NCI-H524 (cell line): ENCODE measurements at regions not wholly inside any gene's neighbourhood (a gene's known extent, or its start where the extent isn't known, plus 50 kb on each side); places are given as distances from the start of the nearest gene placed in this dataset.
"Not testable (repeated sequence)": the region's sequence is repeated elsewhere in the genome, so short reads cannot be mapped to it uniquely, and the experiment has no call there.

Experiments used
- DNase-seq, 2 experiments: peaks; one replicate each; lab custom pipeline; 2025; lab: John Stamatoyannopoulos, UW

- no peak for DNase-seq
Measured at GRCh38 chr10:118805146-118805545, 50.4 kb upstream of the CACUL1 start.

DNA sequence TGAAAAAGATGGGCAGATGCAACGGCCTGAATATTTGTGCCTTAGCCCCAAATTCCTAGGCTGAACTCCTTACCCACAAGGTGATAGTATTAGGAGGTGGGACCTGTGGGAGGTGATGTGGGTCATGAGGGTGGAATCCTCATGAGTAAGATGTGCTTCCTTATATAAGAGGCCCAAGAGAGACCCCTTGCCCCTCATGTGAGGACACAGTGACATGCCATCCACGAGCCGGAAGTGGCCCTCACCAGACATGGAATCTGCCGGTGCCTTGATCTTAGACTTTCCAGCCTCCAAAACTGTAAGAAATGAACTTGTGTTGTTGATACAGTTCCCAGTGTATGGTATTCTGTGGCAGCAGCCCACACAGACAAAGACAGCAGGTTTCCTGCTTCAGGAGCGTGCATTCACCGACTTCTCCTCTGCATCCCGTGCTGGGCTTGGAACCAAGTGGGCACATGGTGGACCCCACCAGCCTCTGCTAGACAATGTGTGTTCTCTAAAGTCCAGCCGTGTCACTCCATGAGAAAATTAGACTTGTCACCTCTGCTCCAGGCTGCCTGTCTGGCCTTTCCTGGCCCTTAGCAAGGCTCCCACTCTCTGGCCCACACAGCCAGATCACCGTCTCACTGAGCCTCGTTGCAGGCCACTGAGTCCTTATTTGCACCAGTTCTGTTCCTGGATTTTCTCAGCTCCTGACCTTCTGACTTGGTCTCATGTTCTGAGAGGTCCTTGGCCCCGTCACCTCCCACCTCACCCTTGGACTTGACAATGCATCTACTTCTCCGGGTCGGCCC, 52.9 kb upstream of the CACUL1 start:
- DNase-seq: no peak

DNA sequence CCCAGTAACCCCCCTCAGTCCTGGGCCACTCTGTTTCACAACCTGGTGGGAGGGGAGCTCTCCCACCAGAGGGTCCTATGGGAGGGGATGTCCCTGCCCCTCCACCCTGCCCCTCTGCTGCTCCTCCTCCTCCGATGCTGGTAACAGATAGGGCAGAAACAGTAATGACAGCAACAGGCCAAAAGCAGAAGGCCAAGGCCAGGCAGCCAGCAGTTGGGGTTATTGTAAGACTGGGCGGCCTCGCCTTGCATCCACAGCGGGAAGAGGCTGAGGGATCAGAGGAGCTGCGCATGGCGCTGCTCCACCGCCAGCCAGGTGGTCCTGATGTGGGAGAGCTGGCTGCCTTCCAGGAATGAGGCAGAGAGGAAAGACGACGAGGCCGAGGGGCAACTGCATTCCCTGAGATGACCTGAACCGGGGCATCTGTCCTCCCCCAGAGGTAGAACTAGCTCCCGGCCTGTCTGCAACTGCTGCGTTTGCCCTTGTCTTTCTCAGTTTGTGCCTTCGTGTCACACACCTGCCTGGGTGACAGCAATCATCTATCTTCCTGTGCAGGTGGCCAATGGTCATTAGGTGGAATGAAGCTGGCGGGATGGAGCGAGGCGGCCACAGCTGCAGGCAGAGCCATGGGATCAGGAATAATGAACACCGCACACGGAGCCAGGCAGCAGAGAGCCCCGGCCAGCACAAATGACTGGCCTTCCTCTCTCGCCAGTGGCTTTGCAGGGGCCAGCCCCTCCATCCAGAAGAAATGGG, 54.0 kb upstream of the CACUL1 start:
- DNase-seq: no peak

GRCh38 chr10:118809357-118810220, 54.8 kb upstream of the CACUL1 start:
- DNase-seq: no peak

DNA sequence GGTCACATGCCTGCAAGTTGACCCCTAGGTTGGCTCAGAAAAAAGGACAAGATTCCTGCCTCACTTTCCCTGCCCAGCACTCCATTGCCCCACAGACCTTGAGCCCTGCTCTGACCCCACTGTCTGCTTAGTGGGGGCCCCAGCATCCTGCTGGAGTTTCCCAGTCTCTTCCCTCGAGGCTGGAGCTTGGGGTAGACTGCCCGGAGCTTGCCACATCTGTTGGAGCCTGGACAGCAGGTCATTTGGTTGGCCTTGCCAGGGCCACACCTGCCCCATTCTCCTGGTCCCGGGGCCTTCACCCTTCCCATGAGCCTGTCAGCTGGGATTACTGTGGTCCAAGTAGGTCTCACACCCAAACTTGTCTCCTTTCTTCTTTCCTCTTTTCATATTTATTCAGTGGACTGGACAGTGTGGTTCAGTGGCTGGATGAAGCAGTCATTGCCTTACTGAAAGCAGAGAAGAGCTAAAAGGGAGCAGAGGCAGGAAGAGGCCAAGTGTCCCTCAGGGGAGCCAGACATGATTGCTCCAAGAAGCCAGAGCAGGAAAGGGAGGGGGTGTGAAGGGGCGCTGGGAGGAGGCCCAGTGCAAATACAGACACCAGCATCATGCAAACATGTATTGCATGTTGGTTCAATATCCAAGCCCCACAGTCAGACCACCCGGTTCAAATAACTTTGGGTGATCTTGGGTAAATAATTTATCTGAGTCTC, 56.2 kb upstream of the CACUL1 start:
- no peak for DNase-seq

- no peak for DNase-seq
Measured at GRCh38 chr10:118811675-118812392, 57.1 kb upstream of the CACUL1 start.

DNA sequence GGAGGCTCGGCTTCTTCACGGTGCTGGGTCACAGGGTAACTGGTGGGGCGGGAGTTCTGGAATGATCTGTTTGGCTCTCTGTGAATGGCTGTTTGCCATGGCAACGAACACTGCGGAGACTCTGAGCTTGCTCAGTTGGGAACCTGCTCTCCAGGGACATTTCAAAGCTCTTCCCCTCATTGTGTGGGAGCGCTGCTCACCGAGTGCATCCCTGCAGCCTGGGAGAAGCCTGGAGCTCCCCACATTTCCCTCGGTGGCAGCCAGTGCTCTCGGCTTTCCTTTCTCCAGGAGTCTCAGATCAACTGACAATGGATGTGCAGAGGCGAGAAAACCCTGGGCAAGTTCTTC, 57.6 kb upstream of the CACUL1 start:
- DNase-seq: no peak

GRCh38 chr10:118813001-118813400, 58.2 kb upstream of the CACUL1 start:
- DNase-seq: not testable (repeated sequence)

GRCh38 chr10:118816471-118817168, 61.9 kb upstream of the CACUL1 start:
- DNase-seq: peak in 1 of 2 experiments; percentile 28

GRCh38 chr10:118817328-118818068, 62.7 kb upstream of the CACUL1 start:
- no peak for DNase-seq

DNA sequence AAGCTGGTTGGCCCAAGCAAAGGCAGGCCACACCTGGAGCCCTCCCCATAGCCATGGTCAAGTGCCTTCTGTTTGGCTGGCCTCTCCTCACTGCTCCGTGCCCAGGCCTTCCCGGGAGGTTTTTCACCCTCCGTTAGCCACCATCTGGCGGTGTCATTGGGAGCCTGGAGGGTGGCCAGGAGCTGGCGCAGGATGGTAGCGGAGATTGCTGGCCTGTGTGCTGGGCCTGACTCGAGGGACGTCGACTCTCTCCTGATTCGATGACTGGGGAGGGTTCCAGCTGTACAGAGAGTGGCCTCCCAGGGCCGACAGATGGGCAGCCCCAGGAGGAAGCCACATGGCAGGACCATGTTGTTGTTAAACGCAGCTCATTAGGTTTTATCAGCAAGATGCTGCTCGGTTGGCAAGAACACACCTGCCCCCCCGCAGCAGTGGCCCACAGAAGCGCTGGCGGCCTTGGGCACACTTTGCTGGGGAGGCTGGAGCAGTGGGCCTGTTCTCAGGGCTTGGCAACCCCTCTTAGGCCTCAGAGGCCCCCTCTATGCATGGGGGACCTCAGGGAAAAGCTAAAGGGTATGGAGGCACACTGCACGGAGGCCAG, 64.0 kb upstream of the CACUL1 start:
- DNase-seq: peak; percentile 88 to 93

DNA sequence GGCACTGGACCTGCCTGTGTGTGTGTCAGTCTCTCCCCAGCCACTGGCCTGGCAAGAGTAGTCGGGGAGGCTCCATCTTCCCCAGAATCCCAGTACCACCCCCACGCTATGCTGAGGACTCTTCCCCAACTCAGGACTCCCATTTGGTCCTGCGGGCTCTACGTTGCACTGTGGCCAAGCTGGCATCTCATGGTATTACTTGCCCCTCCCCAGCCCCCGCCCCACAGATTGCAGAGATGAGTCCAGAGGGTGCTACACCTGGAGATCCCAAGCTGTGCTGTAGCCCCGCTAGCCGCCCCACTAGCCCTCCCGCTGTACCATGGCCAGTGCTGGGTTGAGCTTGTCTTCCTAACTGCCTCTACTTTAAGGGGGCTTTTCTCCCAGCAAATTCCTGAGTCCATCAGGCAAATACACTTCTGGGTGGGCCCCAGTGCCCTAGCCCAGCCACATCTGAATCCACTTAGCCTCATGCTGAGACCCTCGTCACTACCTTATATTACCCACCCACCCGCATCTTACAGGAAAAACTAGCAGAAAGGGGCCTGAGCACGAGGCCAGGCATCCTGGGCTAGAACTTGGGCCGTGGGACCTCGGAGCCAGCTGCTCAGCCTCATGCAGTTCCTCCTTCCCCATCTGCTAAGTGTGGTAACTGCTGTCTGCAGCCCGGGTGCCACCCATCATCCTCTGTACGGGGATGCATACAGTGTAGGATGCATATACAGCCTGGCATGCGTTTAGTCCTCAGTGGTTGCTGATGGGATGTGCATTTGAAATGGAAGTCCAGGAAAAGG, 65.8 kb upstream of the CACUL1 start:
- peak in 1 of 2 experiments; percentile 22 for DNase-seq

- DNase-seq: no peak
Measured at GRCh38 chr10:118823256-118823907, 68.6 kb upstream of the CACUL1 start.

- DNase-seq: no peak
Measured at GRCh38 chr10:118827053-118827452, 72.3 kb upstream of the CACUL1 start.

DNA sequence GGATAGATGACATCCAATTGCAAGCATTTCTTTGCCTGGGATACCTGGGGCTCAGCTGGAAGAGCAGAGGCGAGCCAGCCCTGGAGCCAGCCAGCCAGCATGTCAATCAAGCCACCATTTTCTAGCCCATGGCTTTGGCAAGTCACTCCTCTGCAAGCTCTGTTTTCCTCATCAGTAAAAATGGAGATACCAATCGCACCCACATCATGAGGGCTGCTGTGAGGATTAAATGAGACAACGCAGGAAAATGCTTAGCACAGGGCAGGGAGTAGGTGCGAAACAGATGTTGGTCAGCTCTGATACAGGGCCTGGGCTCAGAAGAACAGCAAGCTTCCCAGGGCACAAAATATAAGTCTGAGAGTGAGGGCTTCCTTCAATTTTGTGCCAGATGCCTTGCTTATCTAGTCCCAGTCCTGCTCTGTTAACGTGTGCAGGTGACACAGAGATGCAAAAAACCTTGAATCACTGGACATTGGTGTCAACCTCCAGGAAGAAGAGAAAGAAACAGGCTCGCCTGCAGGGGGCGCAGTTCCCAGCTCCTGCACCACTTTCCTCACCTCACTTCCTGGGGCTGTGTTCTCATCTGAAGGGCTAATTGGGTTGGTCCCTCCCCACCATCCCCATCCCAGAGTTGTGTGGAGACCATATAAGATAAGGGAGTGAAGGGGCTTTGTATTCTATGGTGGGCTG, 72.8 kb upstream of the CACUL1 start:
- DNase-seq: no peak

DNA sequence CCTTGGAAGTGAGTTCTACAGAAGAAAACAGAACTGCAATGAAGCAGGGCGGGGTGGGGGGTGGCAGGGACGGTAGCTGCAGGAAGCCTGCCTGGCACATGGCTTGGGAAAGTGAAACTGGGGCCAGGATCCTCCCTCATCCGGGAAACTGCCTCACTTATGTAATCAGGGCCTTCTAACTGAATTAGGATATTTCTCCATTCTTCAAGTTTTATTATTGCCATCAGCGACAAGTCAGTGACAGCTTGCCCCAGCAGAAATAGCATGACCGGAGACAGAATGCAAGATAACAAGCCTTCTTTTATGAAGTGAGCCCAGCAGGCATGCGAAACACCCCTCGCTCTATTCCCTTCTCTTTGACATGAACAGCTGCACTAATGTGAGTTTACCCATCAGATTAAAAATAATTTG, 77.5 kb upstream of the CACUL1 start:
- peak; percentile 31 to 66 for DNase-seq

DNA sequence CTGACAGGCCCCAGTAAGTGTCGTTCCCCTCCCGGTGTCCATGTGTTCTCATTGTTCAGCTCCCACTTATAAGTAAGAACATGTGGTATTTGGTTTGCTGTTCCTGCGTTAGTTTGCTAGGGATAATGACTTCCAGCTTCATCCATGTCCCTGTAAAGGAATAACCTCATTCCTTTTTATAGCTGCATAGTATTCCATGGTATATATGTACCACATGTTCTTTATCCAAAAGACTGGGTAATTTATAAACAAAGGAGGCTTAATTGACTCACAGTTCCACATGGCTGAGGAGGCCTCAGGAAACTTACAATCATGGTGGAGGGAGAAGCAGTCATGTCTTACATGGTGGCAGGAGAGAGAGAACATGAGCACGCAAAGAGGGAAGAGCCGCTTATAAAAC, 79.6 kb upstream of the CACUL1 start:
- peak in 1 of 2 experiments; percentile 1 for DNase-seq
